Panc1 (cell line): ENCODE measurements at regions not wholly inside any gene's neighbourhood (a gene's known extent, or its start where the extent isn't known, plus 50 kb on each side); places are given as distances from the start of the nearest gene placed in this dataset.
"Not testable (repeated sequence)": the region's sequence is repeated elsewhere in the genome, so short reads cannot be mapped to it uniquely, and the experiment has no call there.

Source experiments
- ATAC-seq: fragments of 200-7000 bp; cut with Tn5 transposase; 2 replicates; pipeline ENCODE4 v1.9.1; 2020; ENCODE audit warnings: mild to moderate bottlenecking, moderate library complexity
- BruUV-seq: library from RNA; stranded (reverse); fragments of 400-500 nt; replicated peaks from 2 replicates; lab custom pipeline; 2021; lab: Mats Ljungman, UMichigan
- CTCF ChIA-PET: fragments of 300-600 bp; sonication (Branson Sonifier 250); formaldehyde crosslinking; loops from one replicate; lab custom pipeline; 2022; ENCODE audit warnings: antibody characterized with exemption; lab: Charles Lee
- POLR2A ChIA-PET: fragments of 300-600 bp; sonication (Branson Sonifier 250); formaldehyde crosslinking; loops from one replicate; lab custom pipeline; 2022; ENCODE audit warnings: antibody characterized with exemption; lab: Charles Lee
- DNase-seq: peaks from one replicate; pipeline ENCODE4 v3.0.0-alpha.2; 2010; ENCODE audit warnings: low read depth, low spot score
- H3K27ac ChIP-seq: 2 replicates; pipeline ENCODE4 v1.5.1; 2011; ENCODE audit warnings: mild to moderate bottlenecking, low read length, inconsistent platforms
- H3K27me3 ChIP-seq: fragments of 200-500 bp; sonication (Bioruptor generic); 2 replicates; pipeline ENCODE4 v1.6.0; 2014; ENCODE audit warnings: low read length, inconsistent platforms; ENCODE audit not compliant: control insufficient read depth, insufficient read depth
- H3K36me3 ChIP-seq: fragments of 200-500 bp; sonication (Bioruptor generic); 2 replicates; pipeline ENCODE4 v1.5.1; 2014; ENCODE audit warnings: inconsistent platforms, mild to moderate bottlenecking, low read length, moderate library complexity; ENCODE audit not compliant: control insufficient read depth, insufficient read depth
- H3K4me1 ChIP-seq: 2 replicates; pipeline ENCODE4 v1.5.1; 2011; ENCODE audit warnings: inconsistent platforms, mild to moderate bottlenecking, low read length, moderate library complexity; ENCODE audit not compliant: control insufficient read depth, insufficient read depth
- H3K4me3 ChIP-seq, 2 experiments: 2 replicates each; pipeline ENCODE4 v1.5.1; 2011 to 2012; ENCODE audit warnings: low read depth in 2 of 2, low read length in 2 of 2, mild to moderate bottlenecking in 2 of 2, inconsistent platforms in 1 of 2, moderate library complexity in 1 of 2
- H3K9me3 ChIP-seq: fragments of 200-500 bp; sonication (Bioruptor generic); 2 replicates; pipeline ENCODE4 v1.5.1; 2014; ENCODE audit warnings: low read depth, mild to moderate bottlenecking, inconsistent platforms, low read length, moderate library complexity; ENCODE audit not compliant: control insufficient read depth, insufficient read depth
- CTCF ChIP-seq: fragments of 450-650 bp; IDR thresholded peaks from 2 replicates; pipeline ENCODE4 v1.5.1; 2017; ENCODE audit warnings: mild to moderate bottlenecking
- POLR2AphosphoS5 ChIP-seq: IDR thresholded peaks from 2 replicates; pipeline ENCODE4 v1.6.1; 2012; ENCODE audit warnings: mild to moderate bottlenecking, low read depth, low read length, moderate library complexity
- REST ChIP-seq, 2 experiments: IDR thresholded peaks; 2 replicates each; pipeline ENCODE4 v1.6.1; 2011 to 2012; ENCODE audit warnings: low read depth in 2 of 2, control low read depth in 1 of 2, low read length in 1 of 2, mild to moderate bottlenecking in 1 of 2, moderate library complexity in 1 of 2; ENCODE audit not compliant: insufficient read depth in 1 of 2
- SIN3A ChIP-seq: IDR thresholded peaks from 2 replicates; pipeline ENCODE4 v1.6.1; 2012; ENCODE audit warnings: low read depth, mild to moderate bottlenecking, low read length, moderate library complexity, borderline replicate concordance; ENCODE audit not compliant: insufficient read depth
- TCF7L2 ChIP-seq: IDR thresholded peaks from 2 replicates; pipeline ENCODE4 v1.6.1; 2011; ENCODE audit warnings: mild to moderate bottlenecking, low read depth, low read length, inconsistent platforms
- in situ Hi-C: cut with HindIII; loops from 2 replicates; pipeline ENCODE4 v1.10.0; 2016; ENCODE audit warnings: low sequenced_read_pairs, low pct_unique_long_range_greater_than_20kb
- intact Hi-C: fragments of 100-400 bp; cut with micrococcal nuclease; formaldehyde crosslinking; loops from one replicate; pipeline ENCODE4 v1.10.0; 2022; ENCODE audit not compliant: unreplicated experiment

- no peak for ATAC-seq
- Histone ChIP-seq H3K36me3 (no peaks in the 10 kb centered on the region), H3K4me3 (no peak overlapping the region), H3K4me1 (no peaks in the 10 kb centered on the region), H3K9me3 (no peaks in the 10 kb centered on the region), H3K27ac (no peak overlapping the region), H3K27me3 (no peaks in the 10 kb centered on the region)
- intact Hi-C loops (no loop called here), in situ Hi-C loops (no loop called here)
- no TSS peak for BruUV-seq
- TF ChIP-seq TCF7L2 (no peak), REST (IDR thresholded peaks at IDR 0.05; ENCODE audit: insufficient read depth in 1 of 2, low read depth in 2 of 2, low read length in 1 of 2) (no peak), POLR2AphosphoS5 (no peak), CTCF (no peak), SIN3A (no peak)
- ChIA-PET POLR2A (no interaction called here), CTCF (no interaction called here)
- DNase-seq = no peak
Measured at GRCh38 chr9:90162819-90163218, 479.8 kb downstream of the DIRAS2 start.

GRCh38 chr9:90165281-90165680, 477.3 kb downstream of the DIRAS2 start:
- no peaks in the 10 kb centered on the region for H3K9me3 ChIP-seq
- in situ Hi-C loops (no loop called here), intact Hi-C loops (no loop called here)
- POLR2A ChIA-PET = no interaction called here
- CTCF ChIA-PET = no interaction called here
- ATAC-seq (no peak), DNase-seq (no peak)
- no peaks in the 10 kb centered on the region for H3K27me3 ChIP-seq
- no peaks in the 10 kb centered on the region for H3K36me3 ChIP-seq
- no peak overlapping the region for H3K4me3 ChIP-seq
- TF ChIP-seq TCF7L2 = no peak
- TF ChIP-seq POLR2AphosphoS5 = no peak
- no peak for TF ChIP-seq CTCF
- TF ChIP-seq SIN3A = no peak
- no peak for TF ChIP-seq REST (IDR thresholded peaks at IDR 0.05; ENCODE audit: insufficient read depth in 1 of 2, low read depth in 2 of 2, low read length in 1 of 2)
- BruUV-seq = no TSS peak
- H3K4me1 ChIP-seq = no peaks in the 10 kb centered on the region
- no peak overlapping the region for H3K27ac ChIP-seq

GRCh38 chr9:90166374-90166773, 476.2 kb downstream of the DIRAS2 start:
- ATAC-seq, H3K9me3 ChIP-seq, H3K4me3 ChIP-seq, in situ Hi-C loops, H3K4me1 ChIP-seq, POLR2A ChIA-PET, H3K36me3 ChIP-seq, CTCF ChIA-PET, intact Hi-C loops, H3K27me3 ChIP-seq, H3K27ac ChIP-seq, DNase-seq, BruUV-seq: not testable (repeated sequence)
